ENCODE measurements at regions not wholly inside any gene's neighbourhood (a gene's known extent, or its start where the extent isn't known, plus 50 kb on each side); places are given as distances from the start of the nearest gene placed in this dataset.

DNA sequence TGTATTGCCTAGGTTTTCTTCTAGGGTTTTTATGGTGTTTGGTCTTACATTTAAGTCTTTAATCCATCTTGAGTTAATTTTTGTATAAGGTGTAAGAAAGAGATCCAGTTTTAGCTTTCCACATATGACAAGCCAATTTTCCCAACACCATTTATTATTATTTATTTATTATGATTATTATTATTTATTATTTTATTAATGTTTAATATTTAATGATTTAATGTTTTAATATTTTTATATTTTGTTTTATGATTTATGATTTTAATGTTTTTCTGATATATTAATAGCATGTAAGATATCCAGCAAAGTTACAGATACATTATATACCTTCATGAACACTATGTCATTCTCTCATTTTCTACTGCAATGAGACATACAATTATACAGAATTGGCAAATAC, 1082.0 kb downstream of the DSC3 start:
- TF ChIP-seq, protein P1, sequence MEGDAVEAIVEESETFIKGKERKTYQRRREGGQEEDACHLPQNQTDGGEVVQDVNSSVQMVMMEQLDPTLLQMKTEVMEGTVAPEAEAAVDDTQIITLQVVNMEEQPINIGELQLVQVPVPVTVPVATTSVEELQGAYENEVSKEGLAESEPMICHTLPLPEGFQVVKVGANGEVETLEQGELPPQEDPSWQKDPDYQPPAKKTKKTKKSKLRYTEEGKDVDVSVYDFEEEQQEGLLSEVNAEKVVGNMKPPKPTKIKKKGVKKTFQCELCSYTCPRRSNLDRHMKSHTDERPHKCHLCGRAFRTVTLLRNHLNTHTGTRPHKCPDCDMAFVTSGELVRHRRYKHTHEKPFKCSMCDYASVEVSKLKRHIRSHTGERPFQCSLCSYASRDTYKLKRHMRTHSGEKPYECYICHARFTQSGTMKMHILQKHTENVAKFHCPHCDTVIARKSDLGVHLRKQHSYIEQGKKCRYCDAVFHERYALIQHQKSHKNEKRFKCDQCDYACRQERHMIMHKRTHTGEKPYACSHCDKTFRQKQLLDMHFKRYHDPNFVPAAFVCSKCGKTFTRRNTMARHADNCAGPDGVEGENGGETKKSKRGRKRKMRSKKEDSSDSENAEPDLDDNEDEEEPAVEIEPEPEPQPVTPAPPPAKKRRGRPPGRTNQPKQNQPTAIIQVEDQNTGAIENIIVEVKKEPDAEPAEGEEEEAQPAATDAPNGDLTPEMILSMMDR (IDR thresholded peaks at IDR 0.05), result no peak
- TF ChIP-seq POLR2A (IDR thresholded peaks at IDR 0.05), result no peak
